ENCODE measurements at regions not wholly inside any gene's neighbourhood (a gene's known extent, or its start where the extent isn't known, plus 50 kb on each side); places are given as distances from the start of the nearest gene placed in this dataset.

DNA sequence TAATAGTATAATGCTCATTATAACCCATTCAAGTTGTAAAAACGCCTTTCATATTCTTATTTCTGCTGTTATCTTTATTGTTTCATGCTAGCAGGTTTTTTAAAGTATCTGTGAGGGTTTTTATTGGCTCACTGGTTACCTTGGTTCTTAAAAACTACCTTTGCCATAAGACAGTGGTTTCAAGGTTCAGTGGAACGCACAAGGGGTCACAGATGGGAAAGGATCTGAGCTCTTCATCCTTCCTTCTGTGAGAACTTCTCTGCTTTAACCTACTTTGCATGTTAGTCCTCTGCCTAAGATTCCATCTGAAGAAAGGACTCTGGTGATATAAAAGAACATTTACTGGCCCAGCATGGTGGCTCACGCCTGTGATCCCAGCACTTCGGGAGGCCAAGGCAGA, 492.6 kb downstream of the CD83 start (continued):
- no peak for TF ChIP-seq ZNF462 (CRISPR knock-in tag; IDR thresholded peaks at IDR 0.05)
- TF ChIP-seq ZNF114 (CRISPR knock-in tag; IDR thresholded peaks at IDR 0.05), result no peak
- no peak for TF ChIP-seq POLR2AphosphoS5 (IDR thresholded peaks at IDR 0.05; ENCODE audit: low read depth)

- H3K36me3 ChIP-seq (ENCODE audit: insufficient read depth), result no peaks in the 10 kb centered on the region
- Mint-ChIP-seq H3K4me1 (peaks cover 9% of the 10 kb centered on the region), H3K9me3 (peaks cover 21% of the 10 kb centered on the region; the same call in 2 of the 3 replicates), H3K36me3 (ENCODE audit: low read depth) (peaks cover 17% of the 10 kb centered on the region), H3K27me3 (ENCODE audit: insufficient read depth, low read depth, poor library complexity) (peaks cover 2% of the 10 kb centered on the region), H3K4me3 (no peak overlapping the region), H3K27ac (no peak overlapping the region)
- no peaks in the 10 kb centered on the region for H3K4me1 ChIP-seq (ENCODE audit: insufficient read depth)
- H3K4me3 ChIP-seq, result no peak overlapping the region
- no peak overlapping the region for H3K27ac ChIP-seq (ENCODE audit: low read depth)
- no peak for ATAC-seq
- no peak for DNase-seq (ENCODE audit: low spot score)
- H3K9me2 ChIP-seq (ENCODE audit: insufficient read depth), result no peaks in the 10 kb centered on the region
- H3K4me2 ChIP-seq, result peak overlapping the region; percentile 19; the same call in 1 of the 2 replicates
- H2AFZ ChIP-seq, result no peak overlapping the region
- no peaks in the 10 kb centered on the region for H3K27me3 ChIP-seq (ENCODE audit: insufficient read depth)
- no peaks in the 10 kb centered on the region for H3K79me2 ChIP-seq (replicated peaks; ENCODE audit: insufficient read depth)
- no peaks in the 10 kb centered on the region for H3F3A ChIP-seq (replicated peaks; ENCODE audit: low read depth)
- no peaks in the 10 kb centered on the region for H4K20me1 ChIP-seq (replicated peaks; ENCODE audit: insufficient read depth)
- TF ChIP-seq ZNF462 (CRISPR knock-in tag; IDR thresholded peaks at IDR 0.05) (no peak), STAT1 (IDR thresholded peaks at IDR 0.05; ENCODE audit: unreplicated experiment) (no peak), CTCF (conservative IDR thresholded peaks at IDR 0.05; ENCODE audit: low read depth in 2 of 2) (no peak), JUNB (IDR thresholded peaks at IDR 0.05; ENCODE audit: unreplicated experiment) (no peak)
Observed at GRCh38 chr6:14612016-14612980, 494.7 kb downstream of the CD83 start.
